ENCODE measurements at regions not wholly inside any gene's neighbourhood (a gene's known extent, or its start where the extent isn't known, plus 50 kb on each side); places are given as distances from the start of the nearest gene placed in this dataset.

DNA sequence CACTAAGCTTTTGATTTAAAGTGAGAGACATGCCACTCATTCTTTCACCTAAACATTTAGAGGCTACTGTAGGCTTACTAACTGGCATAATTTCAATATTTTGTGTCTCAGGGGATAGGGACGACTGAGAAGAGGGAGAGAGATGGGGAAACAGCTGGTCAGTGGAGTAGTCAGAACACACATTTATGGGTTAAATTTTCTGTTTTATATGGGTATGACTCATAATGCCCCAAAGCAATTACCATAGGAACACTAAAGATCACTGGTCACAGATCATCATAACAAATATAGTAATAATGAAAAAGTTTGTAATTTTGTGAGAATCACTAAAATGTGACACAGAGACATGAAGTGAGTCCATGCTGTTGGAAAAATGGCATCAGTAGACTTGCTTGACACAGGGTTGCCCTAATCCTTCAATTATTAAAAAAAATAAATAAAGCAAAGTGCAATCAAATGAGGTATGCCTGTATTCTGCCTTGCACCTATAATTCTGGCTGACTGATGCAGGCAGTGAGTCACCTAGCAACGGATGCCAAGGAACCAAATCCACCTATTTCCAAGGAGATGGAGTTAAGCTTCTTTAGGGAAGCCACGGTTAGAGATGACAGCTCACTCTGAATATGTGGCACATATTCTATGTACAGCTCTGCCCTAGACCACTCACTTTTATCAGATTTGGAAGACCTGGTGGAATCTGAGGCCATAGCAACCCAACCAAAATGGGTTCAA lies 166.1 kb downstream of the MARCHF11 start:
- in situ Hi-C loops (cut with HindIII; ENCODE audit: low sequenced_read_pairs), result no loop called here
- no peak overlapping the region for H3K4me3 ChIP-seq (ENCODE audit: low read depth, low read length)
- no peak for TF ChIP-seq CTCF (IDR thresholded peaks at IDR 0.05; ENCODE audit: low read depth, low read length, missing control alignments)
- DNase-seq (ENCODE audit: low read depth), result no peak

DNA sequence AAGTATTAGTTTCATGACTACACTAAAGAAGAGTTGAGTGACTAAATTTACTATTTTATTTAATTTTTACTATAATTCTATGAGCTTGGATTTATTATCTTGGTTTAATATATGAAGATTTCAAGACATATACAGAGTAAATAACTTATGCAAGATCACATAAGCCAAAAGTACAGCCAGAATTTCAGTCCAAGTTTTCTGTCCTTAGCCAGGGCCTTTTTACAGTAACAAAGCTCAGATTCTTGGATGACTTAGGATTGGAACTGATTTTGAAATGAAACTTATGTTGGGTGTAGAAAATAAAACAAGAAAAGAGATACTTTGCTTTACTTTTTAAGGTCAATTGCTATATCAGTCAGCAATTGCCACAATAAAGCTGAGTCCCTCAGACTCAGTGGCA lies 170.3 kb downstream of the MARCHF11 start:
- in situ Hi-C loops (cut with HindIII; ENCODE audit: low sequenced_read_pairs), result no loop called here
- TF ChIP-seq CTCF (IDR thresholded peaks at IDR 0.05; ENCODE audit: low read depth, low read length, missing control alignments), result no peak
- H3K4me3 ChIP-seq (ENCODE audit: low read depth, low read length), result no peak overlapping the region
- DNase-seq (ENCODE audit: low read depth), result no peak

DNA sequence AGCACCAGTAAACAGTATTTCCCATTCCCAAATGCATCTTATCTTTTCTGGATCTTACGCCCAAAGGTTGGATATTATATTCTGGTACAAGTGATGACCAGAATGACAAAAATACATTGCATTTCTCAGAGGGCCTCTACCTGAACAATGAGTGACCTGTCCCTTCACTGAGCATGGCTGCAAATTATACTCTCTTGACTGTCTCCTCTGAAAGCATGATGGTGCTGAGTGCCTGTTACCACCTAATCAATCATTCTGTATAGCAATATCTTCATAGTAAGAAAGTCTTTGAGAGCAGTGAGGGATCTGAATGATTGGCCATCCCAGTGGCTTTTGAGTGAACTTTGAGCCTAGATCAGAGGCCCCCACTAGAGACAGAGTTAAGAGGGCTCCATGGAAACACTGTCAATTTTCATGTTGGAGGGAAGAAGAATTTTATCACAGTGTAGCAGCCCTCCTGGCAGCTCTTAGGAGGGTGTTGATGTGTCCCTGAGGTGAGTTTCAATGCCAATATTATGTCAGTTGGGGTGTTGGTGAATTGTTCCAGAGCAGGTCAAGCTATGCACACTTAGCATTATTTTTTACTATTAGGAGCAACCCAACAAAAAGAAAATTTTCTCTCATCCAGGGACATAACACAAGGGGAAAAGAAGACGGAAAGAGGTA lies 171.7 kb downstream of the MARCHF11 start:
- no peak for TF ChIP-seq CTCF (IDR thresholded peaks at IDR 0.05; ENCODE audit: low read depth, low read length, missing control alignments)
- DNase-seq (ENCODE audit: low read depth), result no peak
- in situ Hi-C loops (cut with HindIII; ENCODE audit: low sequenced_read_pairs), result no loop called here
- H3K4me3 ChIP-seq (ENCODE audit: low read depth, low read length), result no peak overlapping the region

DNA sequence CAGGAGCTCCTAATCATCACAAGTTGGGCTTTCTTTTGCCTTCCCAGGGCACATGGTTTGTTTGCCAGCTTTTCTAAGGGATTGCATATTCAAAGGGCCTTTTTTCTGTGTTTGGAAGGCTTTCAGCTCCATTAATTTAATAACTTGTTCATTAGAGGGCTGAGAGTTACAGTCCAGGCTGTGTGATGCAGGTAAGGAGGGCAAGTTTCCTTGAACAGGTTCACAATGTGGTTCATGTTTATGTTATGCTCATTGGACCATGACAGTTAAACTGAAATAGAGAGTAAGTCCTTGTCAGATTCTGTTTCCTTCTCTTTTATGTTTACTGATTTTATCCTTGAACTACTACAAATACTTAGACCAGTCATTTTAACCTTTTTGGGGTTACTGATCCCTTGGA lies 174.4 kb downstream of the MARCHF11 start:
- no peak for TF ChIP-seq CTCF (IDR thresholded peaks at IDR 0.05; ENCODE audit: low read depth, low read length, missing control alignments)
- H3K4me3 ChIP-seq (ENCODE audit: low read depth, low read length), result no peak overlapping the region
- DNase-seq (ENCODE audit: low read depth), result no peak
- in situ Hi-C loops (cut with HindIII; ENCODE audit: low sequenced_read_pairs), result no loop called here

DNA sequence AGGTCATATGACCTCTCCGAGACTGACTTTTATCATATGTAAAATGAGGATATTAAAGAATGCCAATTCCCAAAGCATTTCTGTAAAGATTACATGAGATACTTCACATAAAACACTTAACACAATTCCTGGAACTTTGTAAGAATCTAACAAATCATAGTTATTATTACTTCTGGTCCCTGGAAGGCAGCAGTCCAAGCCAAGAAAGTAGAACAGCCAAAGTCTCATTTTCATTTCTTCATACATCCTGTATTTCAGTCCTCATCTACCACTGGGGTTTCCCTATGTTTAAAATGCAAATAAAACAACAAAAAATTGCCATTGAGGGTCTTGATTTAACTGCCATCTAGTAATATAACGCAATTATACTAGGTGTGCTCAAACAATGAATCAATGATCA lies 179.5 kb downstream of the MARCHF11 start:
- no peak for DNase-seq (ENCODE audit: low read depth)
- H3K4me3 ChIP-seq (ENCODE audit: low read depth, low read length), result no peak overlapping the region
- no peak for TF ChIP-seq CTCF (IDR thresholded peaks at IDR 0.05; ENCODE audit: low read depth, low read length, missing control alignments)
- in situ Hi-C loops (cut with HindIII; ENCODE audit: low sequenced_read_pairs), result no loop called here

GRCh38 chr5:15995341-15996052 lies 184.1 kb downstream of the MARCHF11 start:
- TF ChIP-seq CTCF (IDR thresholded peaks at IDR 0.05; ENCODE audit: low read depth, low read length, missing control alignments), result peak; percentile 65
- peak; percentile 45 for DNase-seq (ENCODE audit: low read depth)
- in situ Hi-C loops (cut with HindIII; ENCODE audit: low sequenced_read_pairs), result loop anchor here (25.0 kb wide), 1 partner anchor 533 kb away; no protein-coding TSS in a partner anchor
- no peak overlapping the region for H3K4me3 ChIP-seq (ENCODE audit: low read depth, low read length)
